Activated naive CD4-positive, alpha-beta T cell treated with anti-CD3 and anti-CD28 coated beads for 36 hours (primary cell): ENCODE measurements at regions not wholly inside any gene's neighbourhood (a gene's known extent, or its start where the extent isn't known, plus 50 kb on each side); places are given as distances from the start of the nearest gene placed in this dataset.

Experiments
- CTCF ChIA-PET: fragments of 350-600 bp; sonication (Branson Sonifier 250); formaldehyde crosslinking; loops from one replicate; lab custom pipeline; 2021; ENCODE audit warnings: antibody characterized with exemption; lab: Charles Lee
- DNase-seq: peaks from one replicate; pipeline ENCODE4 v3.0.0-alpha.2; 2020
- H3K27ac Mint-ChIP-seq: one replicate; pipeline ENCODE4 v1.8.0; 2021; ENCODE audit warnings: mild to moderate bottlenecking, mixed read lengths
- H3K27me3 Mint-ChIP-seq: one replicate; pipeline ENCODE4 v1.8.0; 2021; ENCODE audit warnings: low read depth, mixed read lengths
- H3K36me3 Mint-ChIP-seq: one replicate; pipeline ENCODE4 v1.8.0; 2021; ENCODE audit warnings: low read depth, mixed read lengths
- H3K4me1 Mint-ChIP-seq: one replicate; pipeline ENCODE4 v1.8.0; 2021; ENCODE audit warnings: low read depth, mixed read lengths
- H3K4me3 Mint-ChIP-seq: one replicate; pipeline ENCODE4 v1.8.0; 2021; ENCODE audit warnings: mild to moderate bottlenecking, moderate library complexity, mixed read lengths
- H3K9me3 Mint-ChIP-seq: one replicate; pipeline ENCODE4 v1.8.0; 2021; ENCODE audit warnings: mixed read lengths
- intact Hi-C: fragments of 100-400 bp; cut with micrococcal nuclease; formaldehyde crosslinking; loops from one replicate; pipeline ENCODE4 v1.15.1; 2023

GRCh38 chr10:108709927-108710722, 1213.2 kb downstream of the XPNPEP1 start:
- CTCF ChIA-PET: no interaction called here
- Mint-ChIP-seq H3K36me3 (no peaks in the 10 kb centered on the region), H3K9me3 (peaks cover 13% of the 10 kb centered on the region), H3K27me3 (no peaks in the 10 kb centered on the region), H3K4me3 (no peak overlapping the region), H3K4me1 (no peaks in the 10 kb centered on the region), H3K27ac (no peak overlapping the region)
- intact Hi-C loops: no loop called here
- no peak for DNase-seq

- no peaks in the 10 kb centered on the region for H3K27me3 Mint-ChIP-seq
- CTCF ChIA-PET: no interaction called here
- intact Hi-C loops: no loop called here
Observed at GRCh38 chr10:108708363-108708762, 1214.9 kb downstream of the XPNPEP1 start.

GRCh38 chr10:108696792-108697477, 1226.4 kb downstream of the XPNPEP1 start:
- Mint-ChIP-seq H3K4me3 (no peak overlapping the region), H3K4me1 (no peaks in the 10 kb centered on the region), H3K36me3 (no peaks in the 10 kb centered on the region), H3K27me3 (peaks cover 2% of the 10 kb centered on the region), H3K9me3 (peaks cover 11% of the 10 kb centered on the region), H3K27ac (no peak overlapping the region)
- DNase-seq: no peak
- CTCF ChIA-PET: no interaction called here
- intact Hi-C loops: no loop called here

More at GRCh38 chr10:108708363-108708762, 1214.9 kb downstream of the XPNPEP1 start:
- Mint-ChIP-seq H3K27ac (no peak overlapping the region), H3K9me3 (peaks cover 6% of the 10 kb centered on the region), H3K4me1 (no peaks in the 10 kb centered on the region), H3K4me3 (no peak overlapping the region), H3K36me3 (no peaks in the 10 kb centered on the region)
- no peak for DNase-seq

DNA sequence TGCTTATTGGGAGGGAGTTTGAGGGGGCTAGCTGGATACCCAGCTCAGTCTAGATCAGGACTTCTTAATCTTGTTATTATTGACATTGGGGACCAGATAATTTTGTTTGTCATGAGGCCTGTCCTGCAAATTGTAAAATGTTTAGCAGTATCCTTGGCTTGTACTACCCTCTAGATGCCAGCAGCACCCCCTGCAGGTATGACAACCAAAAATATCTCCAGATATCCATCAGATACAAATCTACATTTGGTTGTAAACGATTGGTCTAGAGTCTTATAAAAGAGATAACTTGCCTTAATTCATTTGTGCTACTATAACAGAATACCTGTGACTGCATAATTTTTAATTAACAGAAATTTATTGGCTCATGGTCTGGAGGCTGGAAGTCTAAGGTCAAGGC, 1232.2 kb downstream of the XPNPEP1 start:
- Mint-ChIP-seq H3K27me3 (peaks cover 2% of the 10 kb centered on the region), H3K27ac (no peak overlapping the region), H3K4me1 (no peaks in the 10 kb centered on the region), H3K36me3 (no peaks in the 10 kb centered on the region), H3K4me3 (no peak overlapping the region), H3K9me3 (peaks cover 17% of the 10 kb centered on the region)
- CTCF ChIA-PET: no interaction called here
- intact Hi-C loops: no loop called here
- DNase-seq: no peak

- Mint-ChIP-seq H3K4me1 (no peaks in the 10 kb centered on the region), H3K27ac (no peak overlapping the region), H3K4me3 (no peak overlapping the region), H3K9me3 (peaks cover 17% of the 10 kb centered on the region), H3K27me3 (peaks cover 2% of the 10 kb centered on the region), H3K36me3 (no peaks in the 10 kb centered on the region)
- intact Hi-C loops: no loop called here
- CTCF ChIA-PET: no interaction called here
- no peak for DNase-seq
Observed at GRCh38 chr10:108690530-108690929, 1232.8 kb downstream of the XPNPEP1 start.

GRCh38 chr10:108689891-108690290, 1233.4 kb downstream of the XPNPEP1 start:
- Mint-ChIP-seq H3K36me3 (no peaks in the 10 kb centered on the region), H3K27ac (no peak overlapping the region), H3K4me1 (no peaks in the 10 kb centered on the region), H3K9me3 (peaks cover 12% of the 10 kb centered on the region), H3K27me3 (peaks cover under 1% of the 10 kb centered on the region), H3K4me3 (no peak overlapping the region)
- DNase-seq: no peak
- intact Hi-C loops: no loop called here
- CTCF ChIA-PET: no interaction called here

DNA sequence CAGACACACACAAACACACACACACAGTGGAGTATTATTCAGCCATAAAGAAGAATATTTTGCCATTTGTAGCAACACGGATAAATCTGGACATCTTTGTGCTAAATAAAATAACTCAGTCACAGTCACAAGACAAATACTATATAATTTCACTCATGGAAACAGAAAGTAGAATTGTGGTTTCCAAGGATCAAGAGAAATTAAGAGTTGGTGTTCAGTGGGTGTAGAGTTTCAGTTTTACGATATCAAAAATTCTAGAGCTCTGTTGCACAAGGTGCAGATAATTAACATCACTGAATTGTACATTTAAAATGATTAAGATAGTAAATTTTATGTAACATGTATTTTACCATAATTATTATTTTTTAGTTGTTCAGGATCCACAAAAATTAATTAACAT, 1235.0 kb downstream of the XPNPEP1 start:
- Mint-ChIP-seq H3K4me1 (no peaks in the 10 kb centered on the region), H3K4me3 (no peak overlapping the region), H3K9me3 (peaks cover 9% of the 10 kb centered on the region), H3K27ac (no peak overlapping the region), H3K36me3 (no peaks in the 10 kb centered on the region), H3K27me3 (no peaks in the 10 kb centered on the region)
- DNase-seq: no peak
- CTCF ChIA-PET: no interaction called here
- intact Hi-C loops: no loop called here

GRCh38 chr10:108685863-108686531, 1237.3 kb downstream of the XPNPEP1 start:
- Mint-ChIP-seq H3K4me3 (no peak overlapping the region), H3K36me3 (no peaks in the 10 kb centered on the region), H3K27ac (no peak overlapping the region), H3K4me1 (no peaks in the 10 kb centered on the region), H3K27me3 (no peaks in the 10 kb centered on the region), H3K9me3 (peaks cover 7% of the 10 kb centered on the region)
- no peak for DNase-seq
- intact Hi-C loops: no loop called here
- CTCF ChIA-PET: no interaction called here

GRCh38 chr10:108684431-108684830, 1238.9 kb downstream of the XPNPEP1 start:
- no peaks in the 10 kb centered on the region for H3K27me3 Mint-ChIP-seq
- no peaks in the 10 kb centered on the region for H3K36me3 Mint-ChIP-seq
- CTCF ChIA-PET: no interaction called here
- DNase-seq: no peak
- H3K27ac Mint-ChIP-seq: no peak overlapping the region
- intact Hi-C loops: no loop called here
- H3K4me3 Mint-ChIP-seq: no peak overlapping the region
- no peaks in the 10 kb centered on the region for H3K4me1 Mint-ChIP-seq
- peaks cover 4% of the 10 kb centered on the region for H3K9me3 Mint-ChIP-seq

DNA sequence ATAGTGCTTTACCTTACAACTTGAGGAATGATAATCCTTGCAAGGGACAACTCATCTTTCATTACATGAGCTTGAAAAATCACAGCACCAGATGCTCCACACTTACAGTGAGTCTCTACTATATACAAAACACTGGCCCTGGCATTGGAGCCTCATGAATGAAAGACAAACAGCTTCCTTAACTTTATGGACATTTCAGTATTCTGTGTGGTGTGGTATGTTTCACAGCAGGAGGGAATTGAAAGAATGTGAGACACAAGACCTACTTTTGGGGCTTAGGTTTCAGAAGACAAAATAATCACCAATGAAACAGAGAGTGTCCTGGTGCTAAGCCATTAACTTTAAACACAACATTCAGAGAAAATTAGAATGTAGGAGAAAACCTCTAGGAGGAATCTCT, 1249.6 kb downstream of the XPNPEP1 start:
- Mint-ChIP-seq H3K27ac (no peak overlapping the region), H3K9me3 (peaks cover 5% of the 10 kb centered on the region), H3K27me3 (no peaks in the 10 kb centered on the region), H3K4me3 (no peak overlapping the region), H3K4me1 (no peaks in the 10 kb centered on the region), H3K36me3 (no peaks in the 10 kb centered on the region)
- intact Hi-C loops: no loop called here
- CTCF ChIA-PET: no interaction called here
- no peak for DNase-seq

DNA sequence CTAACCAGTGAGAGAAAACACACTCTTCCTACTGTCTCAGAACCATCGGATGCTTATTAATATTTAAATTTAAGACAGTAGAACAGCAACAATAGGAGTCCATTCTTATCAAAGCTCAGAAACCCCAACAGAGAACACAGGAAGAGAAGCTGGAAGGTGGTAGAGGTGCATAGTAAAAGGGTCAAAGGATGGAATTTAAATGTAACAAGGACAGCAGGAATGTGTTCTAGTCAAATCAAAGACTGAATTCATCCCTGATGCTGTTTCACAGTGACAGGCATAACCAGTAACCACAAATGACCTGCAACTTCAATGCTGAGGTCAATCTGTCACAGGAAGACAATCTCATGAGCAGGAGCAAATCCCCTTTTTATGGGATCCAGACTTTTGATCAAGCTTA, 1259.7 kb downstream of the XPNPEP1 start:
- intact Hi-C loops: no loop called here
- CTCF ChIA-PET: no interaction called here
- DNase-seq: no peak
- no peak overlapping the region for H3K4me3 Mint-ChIP-seq
- H3K36me3 Mint-ChIP-seq: no peaks in the 10 kb centered on the region
- H3K4me1 Mint-ChIP-seq: no peaks in the 10 kb centered on the region
- H3K27ac Mint-ChIP-seq: no peak overlapping the region
- no peaks in the 10 kb centered on the region for H3K27me3 Mint-ChIP-seq
- no peaks in the 10 kb centered on the region for H3K9me3 Mint-ChIP-seq

DNA sequence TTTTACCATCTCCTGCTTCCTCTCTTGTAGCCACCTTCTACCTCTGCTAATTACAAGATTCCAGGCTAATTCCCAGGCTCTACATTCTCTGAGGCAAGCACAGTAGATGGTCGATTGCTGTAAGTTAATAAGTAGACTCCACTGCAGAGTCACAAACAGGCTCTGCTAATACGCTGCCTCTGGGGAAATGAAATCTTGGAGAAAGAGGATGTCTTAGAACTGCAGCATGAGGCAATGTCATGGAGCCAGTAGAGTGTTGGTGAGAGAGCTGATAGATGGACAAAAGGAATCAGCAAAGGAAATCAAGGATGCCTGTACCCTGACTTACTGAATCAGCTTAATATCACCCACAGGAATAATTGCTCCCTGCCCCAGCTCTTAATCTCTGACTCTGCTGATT, 1260.3 kb downstream of the XPNPEP1 start:
- Mint-ChIP-seq H3K9me3 (no peaks in the 10 kb centered on the region), H3K27ac (no peak overlapping the region), H3K36me3 (no peaks in the 10 kb centered on the region), H3K4me1 (no peaks in the 10 kb centered on the region), H3K27me3 (no peaks in the 10 kb centered on the region), H3K4me3 (no peak overlapping the region)
- CTCF ChIA-PET: no interaction called here
- intact Hi-C loops: no loop called here
- no peak for DNase-seq
